SKM-1 treated with dmso at 0.1 percent for 144 hours (cell line): ENCODE measurements at regions not wholly inside any gene's neighbourhood (a gene's known extent, or its start where the extent isn't known, plus 50 kb on each side); places are given as distances from the start of the nearest gene placed in this dataset.
"Not testable (repeated sequence)": the region's sequence is repeated elsewhere in the genome, so short reads cannot be mapped to it uniquely, and the experiment has no call there.

Source experiments
- DNase-seq: peaks from one replicate; lab custom pipeline; 2025; ENCODE audit not compliant: unreplicated experiment; lab: John Stamatoyannopoulos, UW

- DNase-seq = no peak
These were observed 304.5 kb downstream of the JRKL start for GRCh38 chr11:96694338-96694737.

DNA sequence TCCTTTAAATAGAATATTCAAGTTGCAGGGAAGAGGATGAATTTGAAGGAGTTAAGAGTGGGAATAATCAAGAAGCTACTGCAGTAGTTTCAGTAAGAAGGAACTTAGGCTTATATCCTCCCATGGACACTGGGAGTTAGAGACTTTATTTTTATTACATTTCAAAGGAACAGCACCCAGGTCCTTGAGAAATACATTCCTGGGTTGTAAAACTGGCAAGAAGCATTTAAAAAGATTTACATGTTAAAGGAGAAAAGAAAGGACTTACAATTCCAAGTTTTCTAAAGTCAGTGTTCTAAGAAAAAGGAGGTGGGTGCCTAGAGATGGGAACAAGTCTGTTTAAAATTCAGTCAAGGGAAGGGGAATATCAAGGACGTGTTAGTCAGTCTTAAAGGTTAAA, 306.9 kb downstream of the JRKL start:
- DNase-seq = no peak

DNA sequence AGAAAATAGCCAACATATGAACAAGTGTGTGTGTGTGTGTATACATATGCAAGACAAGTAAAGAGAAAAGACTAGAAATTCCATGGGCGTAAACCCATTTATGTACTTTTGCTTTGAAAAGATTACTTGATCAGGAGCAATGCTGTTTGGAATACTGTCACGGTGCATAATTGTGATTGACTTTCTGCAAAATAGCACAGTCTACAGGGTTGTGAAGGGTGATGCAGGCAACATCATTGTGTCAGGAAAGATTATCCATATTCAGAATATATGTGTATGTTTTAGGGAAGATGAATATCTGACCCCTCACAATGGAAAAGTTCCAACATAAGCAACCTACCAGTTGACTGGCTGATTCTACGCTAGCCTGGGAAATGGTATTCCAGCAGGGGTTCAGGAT, 307.7 kb downstream of the JRKL start:
- DNase-seq = no peak

DNA sequence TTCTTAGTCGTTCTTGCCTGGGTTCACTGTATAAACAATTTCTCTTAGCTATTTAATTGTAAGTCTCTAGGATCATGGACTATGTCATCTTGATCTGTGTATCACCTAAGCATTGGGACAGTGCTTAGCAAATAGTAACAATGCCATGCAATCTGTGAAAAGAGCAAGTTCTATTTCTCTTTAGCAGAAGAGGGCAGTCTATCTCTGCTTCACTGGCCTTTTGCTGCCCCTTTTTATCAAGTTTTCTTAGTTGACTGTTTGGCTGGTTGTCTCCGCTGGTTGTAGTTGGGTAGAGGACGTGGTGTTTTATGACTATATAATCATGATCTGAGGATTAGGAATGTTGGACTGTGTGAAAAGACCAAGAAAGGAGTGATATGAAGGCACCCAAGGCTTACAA, 315.0 kb downstream of the JRKL start:
- DNase-seq = no peak

DNA sequence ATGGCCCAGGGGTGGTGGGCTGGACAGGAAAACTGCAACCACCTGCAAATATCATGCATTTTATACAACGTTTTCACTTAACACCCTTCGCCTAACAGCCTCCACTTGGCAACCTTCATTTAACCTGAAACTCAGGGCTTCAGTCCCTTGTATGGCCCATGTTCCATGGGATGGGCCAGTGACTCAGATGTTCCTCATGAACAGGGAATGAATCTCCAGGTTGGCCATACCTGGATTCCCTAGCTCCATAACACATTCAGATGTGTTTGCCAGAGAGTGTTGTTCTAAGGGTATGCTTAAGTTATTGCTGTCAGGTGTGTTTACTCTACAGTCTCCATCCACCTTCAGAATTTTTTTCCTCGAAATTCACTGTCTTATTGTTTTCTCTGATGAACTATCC, 316.9 kb downstream of the JRKL start:
- no peak for DNase-seq

DNA sequence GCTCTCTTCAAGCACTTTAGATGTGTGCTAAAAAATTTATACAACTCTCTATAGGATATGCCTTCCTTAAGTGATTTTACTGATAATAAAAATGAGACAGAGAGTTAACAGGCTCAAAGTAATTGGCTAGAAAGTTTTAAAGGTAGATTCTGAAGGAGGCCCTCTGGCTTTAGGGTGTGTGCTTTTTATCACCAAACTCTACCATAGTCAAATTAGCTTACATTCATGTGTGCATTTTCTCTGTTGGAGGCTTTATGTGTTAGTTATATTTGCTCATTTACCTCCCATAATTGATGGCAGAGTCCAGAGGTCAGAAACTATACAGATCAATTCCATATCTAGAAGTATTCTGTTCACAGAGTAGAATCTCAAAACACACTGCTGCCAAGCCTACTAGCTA, 317.5 kb downstream of the JRKL start:
- no peak for DNase-seq

- no peak for DNase-seq
These were observed 318.5 kb downstream of the JRKL start for GRCh38 chr11:96708219-96708878.

GRCh38 chr11:96713301-96713700, 323.5 kb downstream of the JRKL start:
- DNase-seq = no peak

DNA sequence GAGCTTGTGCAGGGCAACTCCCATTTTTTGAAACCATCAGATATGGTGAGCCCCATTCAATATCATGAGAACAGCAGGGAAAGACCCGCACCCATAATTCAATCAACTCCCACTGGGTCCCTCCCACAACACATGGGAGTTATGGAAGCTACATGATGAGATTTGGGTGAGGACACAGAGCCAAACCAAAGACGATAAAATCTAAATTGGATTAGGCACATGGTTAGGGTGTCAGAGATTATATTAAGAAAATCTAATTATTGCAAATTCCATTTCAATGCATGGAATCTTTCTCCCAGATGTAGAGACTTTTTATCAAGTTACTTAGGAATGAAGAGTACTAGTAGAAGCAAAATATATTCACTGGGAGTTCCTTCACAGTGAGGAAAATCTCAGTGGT, 324.9 kb downstream of the JRKL start:
- DNase-seq = no peak

DNA sequence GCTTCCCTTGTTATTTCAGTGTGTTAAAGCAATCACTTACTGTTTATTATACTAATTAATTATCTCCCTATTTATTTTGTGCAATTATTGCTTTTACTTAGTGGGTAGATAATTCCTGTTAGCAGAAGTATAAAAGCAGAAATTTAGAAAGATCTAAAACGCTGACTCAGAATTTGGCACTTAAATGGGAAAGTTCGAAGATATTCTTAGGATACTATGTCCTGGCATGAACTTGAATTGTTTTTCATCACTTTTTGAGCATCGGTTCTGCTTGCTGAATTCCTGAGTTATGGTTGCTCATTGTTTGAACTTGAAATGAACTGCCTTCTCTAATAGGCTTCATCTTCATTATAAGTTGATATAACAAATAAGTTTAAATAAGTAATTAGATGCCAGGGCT, 325.4 kb downstream of the JRKL start:
- DNase-seq = no peak

DNA sequence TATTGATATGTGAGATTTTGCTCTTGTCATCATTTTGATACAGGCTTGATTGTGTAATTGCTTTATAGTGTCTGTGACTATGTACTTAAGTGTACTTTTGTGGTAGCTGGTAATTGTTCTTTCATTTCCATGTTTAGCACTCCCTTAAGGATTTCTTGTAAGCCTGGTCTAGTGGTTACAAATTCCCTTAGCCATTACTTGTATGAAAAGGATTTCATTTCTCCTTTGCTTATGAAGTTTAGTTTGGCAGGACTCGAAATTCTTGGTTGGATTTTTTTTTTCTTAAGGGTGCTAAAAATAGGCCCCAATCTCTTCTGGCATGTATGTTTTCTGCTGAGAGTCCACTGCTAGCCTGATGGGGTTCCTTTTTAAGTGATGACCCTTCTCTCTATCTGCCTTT, 346.8 kb downstream of the JRKL start:
- no peak for DNase-seq

DNA sequence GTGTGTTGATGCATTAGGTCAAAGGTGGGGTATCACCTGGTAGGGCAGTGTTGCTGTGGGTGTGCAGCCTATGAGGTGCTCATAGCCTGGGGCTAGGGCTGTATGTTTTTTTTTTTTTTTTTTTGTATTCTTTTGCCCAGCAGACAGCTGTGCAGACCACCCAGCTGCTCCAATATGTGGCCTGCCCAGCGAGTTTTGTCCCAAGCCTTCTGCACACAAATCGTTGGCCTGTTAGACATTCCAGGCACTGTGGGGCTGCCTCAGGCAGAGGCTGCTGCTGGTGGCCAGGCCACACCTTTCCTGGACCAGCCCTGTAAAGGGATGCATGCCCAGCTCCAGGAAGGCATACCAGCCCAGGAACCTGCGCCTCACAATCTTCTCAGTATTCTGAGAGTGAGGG, 348.5 kb downstream of the JRKL start:
- DNase-seq = no peak

DNA sequence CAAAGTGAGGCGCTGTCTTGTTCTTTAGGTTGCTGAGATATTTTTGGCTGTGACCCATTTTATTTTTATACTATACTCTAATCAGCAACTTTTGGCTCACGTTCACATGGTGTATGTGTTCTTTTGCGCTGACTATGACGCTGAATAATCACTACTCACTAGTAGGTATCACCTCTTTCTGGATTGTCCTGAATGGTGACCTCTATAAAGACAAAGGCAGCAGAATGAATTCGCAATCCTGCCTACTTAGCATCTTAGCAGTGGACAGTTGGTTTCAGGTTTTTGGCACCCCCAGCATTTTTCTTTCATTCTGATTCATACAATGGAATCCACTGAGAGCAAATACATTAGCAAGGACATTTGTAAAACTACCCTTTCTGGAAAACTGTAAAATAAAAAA, 351.3 kb downstream of the JRKL start:
- no peak for DNase-seq

DNA sequence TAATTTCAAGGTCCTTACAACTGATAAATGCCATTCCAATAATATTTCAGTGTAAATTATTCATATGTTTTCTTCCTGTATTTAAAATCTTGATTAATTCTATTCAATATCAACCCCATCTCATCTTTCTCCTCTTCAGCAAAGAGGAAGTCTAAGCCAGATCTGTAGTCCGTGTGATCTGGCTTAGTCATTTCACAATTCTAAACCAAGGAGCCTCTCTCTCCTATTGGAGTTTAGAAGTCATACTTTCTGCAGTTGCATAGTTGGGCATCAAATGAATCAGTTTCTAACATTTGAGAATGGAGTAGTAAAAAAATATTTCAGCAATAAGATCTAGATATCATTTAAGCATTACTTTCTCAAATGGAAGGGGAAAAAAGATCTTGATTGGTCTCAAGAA, 354.9 kb downstream of the JRKL start:
- no peak for DNase-seq

DNA sequence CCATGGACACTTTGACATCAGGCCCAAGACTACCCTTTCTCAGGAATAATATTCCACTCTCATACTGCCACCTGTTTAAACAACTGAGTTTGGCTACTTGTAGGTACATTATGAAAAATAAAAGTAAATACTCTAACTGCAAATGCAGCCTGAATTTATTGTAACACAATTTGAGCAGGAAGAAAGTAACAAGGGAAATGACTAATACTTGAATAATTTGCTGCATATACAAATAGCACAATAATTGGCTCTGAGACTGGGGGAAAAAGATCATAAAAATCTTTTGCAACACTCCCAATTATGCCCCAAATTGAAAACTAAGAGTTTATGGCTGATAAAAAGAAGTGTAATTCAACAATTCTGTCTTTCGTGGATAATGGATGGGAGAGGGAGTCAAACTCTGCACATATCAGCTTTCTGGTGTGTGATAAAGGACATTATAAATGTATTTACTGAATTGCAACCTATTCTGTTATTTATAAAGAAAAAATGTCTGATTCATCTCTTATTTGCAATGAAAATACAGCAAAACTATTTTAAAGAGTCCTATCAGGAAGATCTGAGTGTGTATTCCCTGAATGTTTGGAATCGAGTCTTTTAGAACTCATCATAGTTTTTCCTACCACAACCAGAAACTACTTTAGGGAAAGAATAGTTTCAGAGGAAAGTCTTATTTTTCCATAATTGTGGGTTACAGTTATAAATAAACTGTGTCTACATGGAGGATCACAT, 359.0 kb downstream of the JRKL start:
- DNase-seq = no peak

- DNase-seq = not testable (repeated sequence)
These were observed 362.0 kb downstream of the JRKL start for GRCh38 chr11:96751807-96752206.

GRCh38 chr11:96752221-96752620, 362.4 kb downstream of the JRKL start:
- no peak for DNase-seq

DNA sequence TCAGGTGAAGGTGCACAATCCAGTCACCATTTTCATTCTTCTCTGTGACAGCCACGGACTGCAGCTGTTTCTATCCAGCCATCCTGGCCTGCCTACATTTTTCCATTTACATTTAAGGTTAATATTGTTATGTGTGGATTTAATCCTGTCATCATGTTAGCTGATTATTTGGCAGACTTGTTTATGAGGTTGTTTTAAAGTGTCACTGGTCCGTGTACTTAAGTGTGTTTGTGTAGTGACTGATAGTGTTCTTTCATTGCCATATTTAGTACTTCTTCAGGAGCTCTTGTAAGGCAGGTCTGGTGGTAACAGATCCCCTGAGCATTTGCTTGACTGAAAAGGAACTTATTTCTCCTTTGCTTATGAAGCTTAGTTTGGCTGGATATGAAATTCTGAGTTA, 364.2 kb downstream of the JRKL start:
- DNase-seq = no peak

DNA sequence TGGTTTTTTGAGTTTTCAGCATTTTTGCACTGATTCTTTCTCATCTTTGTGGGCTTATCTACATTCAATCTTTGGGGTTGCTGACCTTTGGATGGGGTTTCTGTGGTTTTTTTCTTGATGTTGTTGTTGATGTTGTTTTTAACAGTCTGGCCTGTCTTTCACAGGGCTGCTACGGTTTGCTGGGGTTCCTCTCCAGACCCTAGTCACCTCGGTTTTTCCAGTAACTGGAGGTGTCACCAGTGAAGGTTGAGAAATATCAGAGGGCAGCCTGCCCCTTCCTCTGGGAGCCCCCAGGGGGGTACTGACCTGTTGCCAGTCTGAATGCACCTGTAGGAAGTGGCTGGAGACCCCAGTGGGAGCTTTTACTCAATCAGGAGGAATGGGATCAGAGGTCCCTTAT, 365.4 kb downstream of the JRKL start:
- DNase-seq = no peak

DNA sequence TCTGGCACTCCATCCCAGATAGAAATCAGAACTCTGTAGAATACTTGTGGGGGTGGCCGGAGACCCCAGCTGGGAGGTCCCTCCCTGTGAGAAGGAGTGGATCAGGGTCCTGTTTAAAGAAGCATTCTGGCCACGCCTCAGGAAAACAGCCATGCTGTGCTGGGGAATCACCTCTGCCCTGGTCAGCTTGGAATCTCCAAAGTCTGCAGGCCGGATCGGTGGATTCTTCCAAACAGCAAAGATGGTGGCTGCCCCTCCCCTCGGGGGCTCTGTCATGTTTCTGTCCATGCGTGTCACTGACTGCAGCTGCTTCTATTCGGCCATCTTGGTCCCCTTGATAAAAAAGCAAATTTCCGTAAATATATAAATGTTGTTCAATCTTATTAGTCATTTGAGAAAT, 365.9 kb downstream of the JRKL start:
- DNase-seq = no peak

DNA sequence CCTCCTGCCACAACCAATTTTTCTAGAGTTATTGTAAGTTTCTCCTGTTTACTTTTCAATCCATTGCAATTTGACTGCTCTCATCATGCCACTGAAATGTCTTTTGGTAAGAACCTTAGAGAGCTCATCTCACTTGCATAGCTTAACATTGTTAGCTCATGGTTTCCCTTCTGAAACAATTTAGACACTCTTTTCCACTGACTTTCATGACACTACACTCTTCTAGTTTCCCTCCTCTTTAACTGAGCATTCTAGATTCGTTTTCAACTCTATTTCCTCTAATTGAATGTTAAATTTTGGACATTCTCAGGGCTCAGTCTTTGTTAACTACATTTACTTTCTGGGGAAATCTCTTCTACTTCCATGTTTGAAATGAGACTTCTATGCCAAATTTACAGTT, 369.1 kb downstream of the JRKL start:
- no peak for DNase-seq

- no peak for DNase-seq
These were observed 370.5 kb downstream of the JRKL start for GRCh38 chr11:96760306-96760705.

DNA sequence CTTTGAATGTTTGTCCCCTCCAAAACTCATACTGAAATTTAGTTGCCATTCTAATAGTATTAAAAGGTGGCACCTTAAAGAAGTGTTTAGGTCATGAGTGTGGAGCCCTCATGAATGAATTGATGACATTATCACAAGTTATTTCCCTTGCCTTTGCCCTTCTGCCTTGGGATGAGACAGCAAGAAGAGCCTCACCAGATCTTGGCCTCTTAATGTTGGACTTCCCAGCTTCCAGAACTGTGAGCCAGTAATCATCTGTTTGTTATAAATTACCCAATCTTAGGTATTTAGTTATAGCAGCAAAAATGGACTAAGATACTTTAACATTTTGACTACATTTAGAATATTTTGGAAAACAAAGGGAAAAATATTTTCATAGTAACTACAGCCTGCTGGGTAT, 371.0 kb downstream of the JRKL start:
- DNase-seq = no peak
